ENCODE measurements at regions not wholly inside any gene's neighbourhood (a gene's known extent, or its start where the extent isn't known, plus 50 kb on each side); places are given as distances from the start of the nearest gene placed in this dataset.

DNA sequence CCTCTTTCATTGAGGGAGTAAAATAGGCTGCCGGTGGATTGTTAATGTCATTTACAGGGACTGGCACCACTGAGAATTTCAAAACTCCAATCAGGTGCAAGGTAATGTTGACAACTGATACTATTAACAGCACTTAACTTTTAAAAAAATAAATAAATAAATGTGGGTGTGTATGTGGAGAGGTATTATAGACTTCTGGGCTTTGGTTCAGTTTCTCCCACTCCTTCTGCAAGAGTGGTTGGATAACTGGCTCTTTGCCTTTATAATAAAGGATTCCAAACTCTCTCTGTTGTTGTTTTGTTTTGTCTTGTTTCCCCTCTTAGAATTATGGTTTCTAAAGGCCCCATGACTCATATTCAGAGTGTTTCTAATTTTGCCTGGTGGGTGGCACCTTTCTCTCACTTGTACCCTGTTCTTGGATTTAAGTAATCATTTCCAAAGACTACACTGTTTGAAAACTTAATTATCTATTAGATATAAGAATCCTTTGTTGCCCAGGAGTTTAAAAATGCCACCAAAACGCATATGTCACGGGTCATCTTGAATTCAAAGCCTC is 151.6 kb upstream of the ARID2 start:
- H3K27me3 ChIP-seq (replicated peaks; ENCODE audit: insufficient read depth, low read depth, low read length, poor library complexity) = no peaks in the 10 kb centered on the region
- ChIA-PET CTCF (no interaction called here), POLR2A (ENCODE audit: low non-redundant PET) (no interaction called here)
- intact Hi-C loops (cut with micrococcal nuclease; ENCODE audit: unreplicated experiment) = no loop called here
- no TSS peak for BruUV-seq (replicated peaks)
- H3K4me1 ChIP-seq (ENCODE audit: insufficient read depth, low read length, poor library complexity, severe bottlenecking) = peaks cover 3% of the 10 kb centered on the region
- H3K4me3 ChIP-seq (ENCODE audit: low read depth, low read length, poor library complexity, severe bottlenecking) = no peak overlapping the region
- H3K27ac ChIP-seq (ENCODE audit: low read depth, low read length, poor library complexity, severe bottlenecking) = no peak overlapping the region
- H3K36me3 ChIP-seq (ENCODE audit: insufficient read depth, low read length, poor library complexity, severe bottlenecking) = no peaks in the 10 kb centered on the region
- TF ChIP-seq, protein P1, sequence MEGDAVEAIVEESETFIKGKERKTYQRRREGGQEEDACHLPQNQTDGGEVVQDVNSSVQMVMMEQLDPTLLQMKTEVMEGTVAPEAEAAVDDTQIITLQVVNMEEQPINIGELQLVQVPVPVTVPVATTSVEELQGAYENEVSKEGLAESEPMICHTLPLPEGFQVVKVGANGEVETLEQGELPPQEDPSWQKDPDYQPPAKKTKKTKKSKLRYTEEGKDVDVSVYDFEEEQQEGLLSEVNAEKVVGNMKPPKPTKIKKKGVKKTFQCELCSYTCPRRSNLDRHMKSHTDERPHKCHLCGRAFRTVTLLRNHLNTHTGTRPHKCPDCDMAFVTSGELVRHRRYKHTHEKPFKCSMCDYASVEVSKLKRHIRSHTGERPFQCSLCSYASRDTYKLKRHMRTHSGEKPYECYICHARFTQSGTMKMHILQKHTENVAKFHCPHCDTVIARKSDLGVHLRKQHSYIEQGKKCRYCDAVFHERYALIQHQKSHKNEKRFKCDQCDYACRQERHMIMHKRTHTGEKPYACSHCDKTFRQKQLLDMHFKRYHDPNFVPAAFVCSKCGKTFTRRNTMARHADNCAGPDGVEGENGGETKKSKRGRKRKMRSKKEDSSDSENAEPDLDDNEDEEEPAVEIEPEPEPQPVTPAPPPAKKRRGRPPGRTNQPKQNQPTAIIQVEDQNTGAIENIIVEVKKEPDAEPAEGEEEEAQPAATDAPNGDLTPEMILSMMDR (conservative IDR thresholded peaks at IDR 0.05; ENCODE audit: low read depth, low read length) = no peak
- no peak for TF ChIP-seq EZH2 (IDR thresholded peaks at IDR 0.05; ENCODE audit: borderline replicate concordance, low read depth, low read length, poor library complexity, severe bottlenecking)
- H3K9me3 ChIP-seq (ENCODE audit: low read depth, low read length, poor library complexity, severe bottlenecking) = no peaks in the 10 kb centered on the region
- no peak for DNase-seq (ENCODE audit: low spot score)

DNA sequence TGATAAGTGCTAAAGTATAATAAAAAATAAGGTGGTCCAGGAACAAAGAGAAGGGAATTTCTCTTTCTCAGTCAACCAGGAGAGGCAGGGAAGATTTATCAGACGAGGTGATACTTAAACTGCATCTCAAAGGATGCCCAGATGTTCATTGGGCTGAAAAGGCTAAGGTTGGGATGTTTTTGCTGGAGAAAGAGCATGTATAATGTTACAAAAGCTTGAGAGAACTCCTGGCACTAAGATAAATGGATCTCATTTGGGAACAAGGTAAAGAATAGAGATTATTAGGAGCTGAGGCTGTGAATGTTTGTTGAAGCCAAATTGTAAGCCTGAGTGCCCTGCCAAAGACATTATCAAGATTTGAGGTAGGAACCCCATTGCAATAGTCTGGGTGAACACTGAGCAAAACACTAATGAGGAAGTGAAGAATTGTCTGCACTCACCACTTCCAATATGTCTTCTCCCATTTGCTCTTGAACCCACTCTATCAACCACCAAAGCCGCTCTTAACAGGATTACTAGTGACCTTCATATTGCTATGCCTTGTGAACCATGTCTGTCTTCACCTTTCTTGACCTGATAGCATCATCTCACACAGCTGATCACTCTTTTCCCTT is 149.0 kb upstream of the ARID2 start:
- Histone ChIP-seq H3K27ac (ENCODE audit: low read depth, low read length, poor library complexity, severe bottlenecking) (no peak overlapping the region), H3K4me1 (ENCODE audit: insufficient read depth, low read length, poor library complexity, severe bottlenecking) (peaks cover 3% of the 10 kb centered on the region), H3K4me3 (ENCODE audit: low read depth, low read length, poor library complexity, severe bottlenecking) (no peak overlapping the region), H3K27me3 (replicated peaks; ENCODE audit: insufficient read depth, low read depth, low read length, poor library complexity) (no peaks in the 10 kb centered on the region), H3K9me3 (ENCODE audit: low read depth, low read length, poor library complexity, severe bottlenecking) (no peaks in the 10 kb centered on the region), H3K36me3 (ENCODE audit: insufficient read depth, low read length, poor library complexity, severe bottlenecking) (no peaks in the 10 kb centered on the region)
- POLR2A ChIA-PET (ENCODE audit: low non-redundant PET) = no interaction called here
- intact Hi-C loops (cut with micrococcal nuclease; ENCODE audit: unreplicated experiment) = no loop called here
- no peak for DNase-seq (ENCODE audit: low spot score)
- TF ChIP-seq, protein P1 (conservative IDR thresholded peaks at IDR 0.05; ENCODE audit: low read depth, low read length) = no peak
- TF ChIP-seq EZH2 (IDR thresholded peaks at IDR 0.05; ENCODE audit: borderline replicate concordance, low read depth, low read length, poor library complexity, severe bottlenecking) = no peak
- no TSS peak for BruUV-seq (replicated peaks)
- CTCF ChIA-PET = no interaction called here

DNA sequence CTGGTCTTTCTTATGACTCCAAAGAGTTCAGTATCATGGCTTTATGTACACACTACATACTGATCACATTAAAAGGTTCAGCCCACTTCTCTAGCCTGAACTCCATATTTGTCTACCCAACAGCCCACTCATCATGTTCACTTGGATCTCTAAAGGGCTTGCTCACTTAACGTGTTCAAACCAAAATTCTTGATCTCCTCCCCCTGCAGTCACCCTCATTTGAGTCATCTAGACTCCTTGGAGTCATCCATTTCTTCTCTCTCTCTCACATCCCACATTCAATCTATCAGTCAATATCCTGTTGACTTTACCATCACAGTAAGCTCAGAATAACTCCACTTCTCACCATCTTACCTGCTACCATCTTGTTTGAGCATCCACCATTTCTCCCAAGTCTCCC is 148.4 kb upstream of the ARID2 start:
- no peak for TF ChIP-seq EZH2 (IDR thresholded peaks at IDR 0.05; ENCODE audit: borderline replicate concordance, low read depth, low read length, poor library complexity, severe bottlenecking)
- TF ChIP-seq, protein P1 (conservative IDR thresholded peaks at IDR 0.05; ENCODE audit: low read depth, low read length) = no peak
- H3K4me1 ChIP-seq (ENCODE audit: insufficient read depth, low read length, poor library complexity, severe bottlenecking) = peaks cover 3% of the 10 kb centered on the region
- no peaks in the 10 kb centered on the region for H3K9me3 ChIP-seq (ENCODE audit: low read depth, low read length, poor library complexity, severe bottlenecking)
- no peaks in the 10 kb centered on the region for H3K27me3 ChIP-seq (replicated peaks; ENCODE audit: insufficient read depth, low read depth, low read length, poor library complexity)
- ChIA-PET POLR2A (ENCODE audit: low non-redundant PET) (no interaction called here), CTCF (no interaction called here)
- no peak overlapping the region for H3K4me3 ChIP-seq (ENCODE audit: low read depth, low read length, poor library complexity, severe bottlenecking)
- intact Hi-C loops (cut with micrococcal nuclease; ENCODE audit: unreplicated experiment) = no loop called here
- no TSS peak for BruUV-seq (replicated peaks)
- no peaks in the 10 kb centered on the region for H3K36me3 ChIP-seq (ENCODE audit: insufficient read depth, low read length, poor library complexity, severe bottlenecking)
- DNase-seq (ENCODE audit: low spot score) = no peak
- H3K27ac ChIP-seq (ENCODE audit: low read depth, low read length, poor library complexity, severe bottlenecking) = no peak overlapping the region

Measured in A673 (cell line).